K562 (cell line): ENCODE measurements at regions not wholly inside any gene's neighbourhood (a gene's known extent, or its start where the extent isn't known, plus 50 kb on each side); places are given as distances from the start of the nearest gene placed in this dataset.

Experiments used
- ATF2 ChIP-seq: sonication (generic); formaldehyde crosslinking; IDR thresholded peaks from 2 replicates; pipeline ENCODE4 v1.8.1; 2022; ENCODE audit warnings: missing genetic modification reagents
- CTCF ChIP-seq, 3 experiments: IDR thresholded peaks in 2 of 3; conservative IDR thresholded peaks in 1 of 3; 2 replicates each; pipeline ENCODE4 v1.5.1; 2011 to 2012; ENCODE audit warnings: low read length in 3 of 3, mild to moderate bottlenecking in 3 of 3, control low read depth in 2 of 3, improper control_type of control experiment in 1 of 3, inconsistent platforms in 1 of 3, low read depth in 1 of 3, mixed read lengths in 1 of 3, moderate library complexity in 1 of 3; ENCODE audit not compliant: insufficient read depth in 2 of 3
- DLX4 ChIP-seq: fragments of 250-450 bp; sonication (Bioruptor Pico); IDR thresholded peaks from 2 replicates; pipeline ENCODE4 v1.6.1; 2021; ENCODE audit warnings: mild to moderate bottlenecking
- MCM5 ChIP-seq: fragments of 450-650 bp; IDR thresholded peaks from 2 replicates; pipeline ENCODE4 v1.6.1; 2016; ENCODE audit warnings: low read depth
- MTA1 ChIP-seq: fragments of 450-650 bp; IDR thresholded peaks from 2 replicates; pipeline ENCODE4 v1.6.1; 2017; ENCODE audit warnings: borderline replicate concordance
- NCOR1 ChIP-seq: fragments of 450-650 bp; IDR thresholded peaks from 2 replicates; pipeline ENCODE4 v1.6.1; 2016; ENCODE audit warnings: mild to moderate bottlenecking, moderate library complexity
- ZFX ChIP-seq: sonication (generic); formaldehyde crosslinking; IDR thresholded peaks from 2 replicates; pipeline ENCODE4 v1.8.0; 2022; ENCODE audit warnings: mild to moderate bottlenecking, missing genetic modification reagents, moderate library complexity

GRCh38 chr18:62453864-62454263 lies 69.0 kb upstream of the ZCCHC2 start:
- TF ChIP-seq NCOR1: no peak
- TF ChIP-seq MTA1: no peak
- no peak for TF ChIP-seq MCM5
- TF ChIP-seq CTCF (IDR thresholded peaks at IDR 0.05 in 2 of 3, conservative IDR thresholded peaks at IDR 0.05 in 1 of 3; ENCODE audit: insufficient read depth in 2 of 3, low read depth in 1 of 3, low read length in 3 of 3): no peak
- no peak for TF ChIP-seq DLX4
- TF ChIP-seq ZFX (CRISPR knock-in tag): no peak
- no peak for TF ChIP-seq ATF2 (CRISPR knock-in tag)
